ENCODE measurements at regions not wholly inside any gene's neighbourhood (a gene's known extent, or its start where the extent isn't known, plus 50 kb on each side); places are given as distances from the start of the nearest gene placed in this dataset.
"Not testable (repeated sequence)": the region's sequence is repeated elsewhere in the genome, so short reads cannot be mapped to it uniquely, and the experiment has no call there.

DNA sequence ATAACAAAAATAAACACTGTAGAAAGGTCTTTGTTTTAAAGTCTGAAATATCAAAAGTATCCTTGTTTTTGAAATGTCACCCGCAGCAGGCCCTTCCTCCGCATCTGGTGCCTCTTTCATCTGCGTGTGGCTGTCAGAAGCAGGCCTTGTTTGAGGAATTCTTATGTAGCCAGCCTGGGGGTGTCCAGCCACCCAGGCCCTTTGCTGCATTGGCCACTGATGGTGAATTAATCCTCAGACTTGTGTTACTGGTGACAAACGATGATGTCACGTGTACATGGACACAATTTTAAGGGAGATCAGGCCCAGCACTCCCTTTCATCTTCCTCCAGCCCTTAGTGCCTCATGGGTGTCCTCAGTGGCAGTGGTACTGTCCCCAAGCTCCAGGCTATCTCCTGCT, 208.0 kb upstream of the GALNT2 start:
- no peak for DNase-seq (ENCODE audit: low spot score)

DNA sequence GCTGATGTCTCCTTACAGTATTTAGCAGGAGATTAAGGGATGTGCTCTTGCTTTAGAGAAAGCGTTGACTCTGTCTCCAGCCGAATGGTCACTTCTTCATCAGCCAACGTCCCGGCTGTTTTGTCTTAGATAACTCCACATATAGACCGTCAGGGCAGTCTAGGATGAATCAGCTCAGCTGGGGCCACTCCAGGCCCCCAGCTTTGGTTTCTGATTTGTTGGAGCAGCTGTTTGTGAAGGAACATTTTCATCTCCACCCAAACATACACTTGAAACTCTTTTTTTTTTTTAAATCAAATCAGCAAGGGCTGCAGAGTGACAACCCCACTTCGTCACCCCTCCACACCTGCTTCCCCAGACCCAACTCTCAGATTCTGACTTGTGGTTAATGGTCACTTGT, 206.1 kb upstream of the GALNT2 start:
- DNase-seq (ENCODE audit: low spot score), result no peak

DNA sequence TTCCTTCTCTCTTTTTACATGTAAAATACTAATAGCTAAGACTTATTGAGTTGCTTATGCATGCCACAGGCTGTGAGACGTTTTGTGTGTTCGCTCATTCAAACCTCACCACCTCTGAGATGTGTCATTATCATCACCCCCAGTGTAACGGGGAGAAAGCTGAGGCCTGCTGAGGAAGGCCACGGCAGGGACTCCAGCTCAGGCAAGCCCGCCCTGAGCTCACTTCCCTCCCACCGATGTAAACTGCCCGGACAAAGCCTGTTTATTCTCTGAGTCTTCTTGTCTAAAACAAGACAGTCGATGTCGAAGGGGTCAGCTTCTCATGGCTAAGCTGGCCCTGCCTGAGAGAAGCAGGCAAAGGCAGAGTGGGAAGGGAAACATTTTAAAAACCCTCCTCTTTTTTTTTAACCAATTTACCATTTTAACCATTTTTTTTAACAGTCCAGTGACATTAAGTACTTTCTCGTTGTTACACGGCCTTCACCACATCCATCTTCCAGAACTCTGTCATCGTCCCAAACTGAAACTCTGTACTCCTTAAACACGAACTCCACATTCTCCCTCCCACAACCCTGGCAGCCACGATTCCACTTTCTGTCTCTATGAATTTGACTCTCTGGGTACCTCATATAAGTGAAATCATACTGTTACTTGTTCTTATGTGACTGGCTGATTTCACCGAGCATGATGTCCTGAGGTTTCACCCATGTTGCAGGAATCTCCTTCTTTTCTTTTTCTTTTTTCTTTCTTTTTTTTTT, 204.8 kb upstream of the GALNT2 start:
- DNase-seq (ENCODE audit: low spot score), result no peak

- DNase-seq (ENCODE audit: low spot score), result no peak
Observed at GRCh38 chr1:229863651-229864545, 203.1 kb upstream of the GALNT2 start.

DNA sequence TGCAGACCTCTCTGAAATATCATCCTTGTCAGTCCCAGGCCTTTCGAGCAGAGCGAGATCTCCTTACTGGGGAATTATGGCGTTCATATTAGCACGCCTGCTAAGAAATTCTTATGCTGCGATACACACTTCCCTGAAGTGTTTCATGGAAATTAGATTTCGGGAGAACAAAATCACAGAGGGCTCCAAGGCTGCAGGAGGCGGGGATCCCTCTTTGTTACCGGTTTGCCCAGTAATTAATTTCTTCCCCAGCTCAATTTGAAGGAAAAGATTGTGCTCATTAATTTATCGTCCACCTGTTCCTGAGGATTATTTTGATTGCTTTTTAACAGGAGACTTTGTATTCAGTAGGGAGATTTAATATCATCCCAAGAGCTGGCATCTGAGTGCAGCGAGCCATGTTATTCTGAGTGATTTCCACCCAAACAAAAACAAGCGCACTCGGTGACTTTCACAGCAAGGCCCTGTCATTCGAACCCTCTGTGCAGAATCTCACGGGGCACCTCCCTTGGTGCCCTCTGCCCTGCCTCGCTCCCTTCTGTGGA, 202.3 kb upstream of the GALNT2 start:
- DNase-seq (ENCODE audit: low spot score), result no peak

GRCh38 chr1:229865321-229865720, 201.7 kb upstream of the GALNT2 start:
- DNase-seq (ENCODE audit: low spot score), result not testable (repeated sequence)

- DNase-seq (ENCODE audit: low spot score), result no peak
Observed at GRCh38 chr1:229867726-229868125, 199.3 kb upstream of the GALNT2 start.

- DNase-seq (ENCODE audit: low spot score), result no peak
Observed at GRCh38 chr1:229869240-229869639, 197.8 kb upstream of the GALNT2 start.

DNA sequence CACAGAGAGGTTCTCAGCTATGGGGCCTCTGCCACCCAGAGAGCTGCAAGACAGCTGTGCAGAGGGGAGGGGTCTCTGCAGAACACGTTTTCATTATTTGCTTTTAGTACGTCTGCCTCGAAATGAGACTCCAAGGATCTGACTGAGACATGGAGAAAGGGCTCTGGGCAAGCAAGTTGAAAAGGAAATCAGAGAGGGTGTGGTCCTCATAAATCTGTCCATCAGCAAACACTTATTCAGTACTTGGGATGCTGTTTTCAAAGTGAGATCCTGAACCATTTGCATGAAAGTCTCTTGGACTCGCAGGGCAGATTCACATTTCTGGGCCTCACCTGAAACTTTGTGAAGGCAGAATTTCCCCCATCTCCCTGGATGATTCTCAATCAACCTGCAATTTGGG, 197.4 kb upstream of the GALNT2 start:
- DNase-seq (ENCODE audit: low spot score), result no peak

- no peak for DNase-seq (ENCODE audit: low spot score)
Observed at GRCh38 chr1:229870381-229870780, 196.7 kb upstream of the GALNT2 start.

DNA sequence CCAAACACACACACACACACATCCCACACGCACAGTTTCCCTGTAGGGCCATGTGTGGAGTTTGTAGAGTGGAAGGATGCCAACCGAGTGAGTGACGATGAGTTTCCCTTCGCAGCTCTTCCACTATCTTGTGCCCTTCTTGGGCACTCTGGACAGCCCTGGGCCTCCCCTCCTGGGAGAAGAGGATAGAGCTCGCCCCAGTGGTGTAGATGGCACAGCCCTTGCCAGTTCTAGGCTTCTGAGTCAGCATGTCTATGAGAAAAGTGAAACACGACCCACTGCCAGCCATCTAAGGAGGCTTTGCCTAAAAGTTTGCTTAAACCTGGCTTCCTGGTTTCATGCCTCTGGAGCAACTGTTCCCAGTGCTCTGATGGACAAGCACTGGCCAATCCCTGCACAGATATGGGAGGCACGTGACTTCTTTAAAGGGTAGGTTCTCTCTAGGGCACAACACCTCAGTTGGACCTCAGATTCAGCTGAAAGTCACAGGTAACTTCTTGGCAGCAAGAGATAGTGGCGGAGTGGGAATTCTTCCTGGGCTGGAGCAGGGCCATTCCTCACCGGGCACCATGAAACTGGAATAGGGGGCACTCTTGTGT, 195.9 kb upstream of the GALNT2 start:
- no peak for DNase-seq (ENCODE audit: low spot score)

GRCh38 chr1:229874136-229874535, 192.9 kb upstream of the GALNT2 start:
- no peak for DNase-seq (ENCODE audit: low spot score)

DNA sequence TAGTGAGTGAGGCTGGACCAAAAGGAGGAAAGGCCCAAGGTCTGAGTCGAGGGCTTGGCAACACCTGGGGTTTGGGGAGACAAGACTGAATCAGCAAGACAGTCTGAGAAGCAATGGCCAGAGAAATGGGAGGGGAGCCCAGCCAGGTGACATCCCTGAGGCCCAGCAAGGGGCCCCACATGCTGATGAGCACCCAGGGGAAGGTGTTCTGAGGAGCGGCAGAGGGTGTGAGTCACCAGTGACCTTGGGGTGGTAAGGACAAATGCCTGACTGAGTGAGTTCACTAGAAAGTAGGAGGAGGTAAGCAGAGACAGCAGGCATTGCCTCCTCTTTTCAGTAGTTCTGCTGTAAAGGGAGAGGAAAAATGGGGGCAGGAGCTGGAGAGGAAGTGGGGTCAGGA, 192.4 kb upstream of the GALNT2 start:
- DNase-seq (ENCODE audit: low spot score), result no peak

DNA sequence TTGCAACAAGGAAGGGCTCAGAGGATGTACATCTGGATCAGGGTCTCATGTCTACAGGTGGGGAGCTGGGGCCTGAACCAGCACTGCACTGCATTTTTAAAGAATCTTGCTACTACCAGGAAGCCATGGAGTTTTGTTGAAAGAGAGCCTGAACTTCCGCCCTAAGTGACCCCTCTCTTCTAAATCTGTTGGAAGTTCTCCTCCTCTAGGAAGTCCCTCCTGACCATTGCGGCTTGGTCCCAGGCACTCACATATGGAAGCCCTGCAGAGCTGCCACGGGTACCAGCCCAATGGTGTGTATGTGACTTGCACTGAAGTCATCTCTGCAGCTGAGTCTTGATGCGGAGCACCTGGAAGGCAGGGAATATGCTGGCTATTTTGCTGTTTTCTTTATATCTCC, 192.0 kb upstream of the GALNT2 start:
- no peak for DNase-seq (ENCODE audit: low spot score)

GRCh38 chr1:229879746-229880145, 187.3 kb upstream of the GALNT2 start:
- DNase-seq (ENCODE audit: low spot score), result no peak

GRCh38 chr1:229880271-229881170, 186.5 kb upstream of the GALNT2 start:
- no peak for DNase-seq (ENCODE audit: low spot score)

GRCh38 chr1:229882621-229883020, 184.4 kb upstream of the GALNT2 start:
- DNase-seq (ENCODE audit: low spot score), result no peak

- DNase-seq (ENCODE audit: low spot score), result no peak
Observed at GRCh38 chr1:229883504-229884200, 183.4 kb upstream of the GALNT2 start.

- no peak for DNase-seq (ENCODE audit: low spot score)
Observed at GRCh38 chr1:229884765-229885164, 182.3 kb upstream of the GALNT2 start.

DNA sequence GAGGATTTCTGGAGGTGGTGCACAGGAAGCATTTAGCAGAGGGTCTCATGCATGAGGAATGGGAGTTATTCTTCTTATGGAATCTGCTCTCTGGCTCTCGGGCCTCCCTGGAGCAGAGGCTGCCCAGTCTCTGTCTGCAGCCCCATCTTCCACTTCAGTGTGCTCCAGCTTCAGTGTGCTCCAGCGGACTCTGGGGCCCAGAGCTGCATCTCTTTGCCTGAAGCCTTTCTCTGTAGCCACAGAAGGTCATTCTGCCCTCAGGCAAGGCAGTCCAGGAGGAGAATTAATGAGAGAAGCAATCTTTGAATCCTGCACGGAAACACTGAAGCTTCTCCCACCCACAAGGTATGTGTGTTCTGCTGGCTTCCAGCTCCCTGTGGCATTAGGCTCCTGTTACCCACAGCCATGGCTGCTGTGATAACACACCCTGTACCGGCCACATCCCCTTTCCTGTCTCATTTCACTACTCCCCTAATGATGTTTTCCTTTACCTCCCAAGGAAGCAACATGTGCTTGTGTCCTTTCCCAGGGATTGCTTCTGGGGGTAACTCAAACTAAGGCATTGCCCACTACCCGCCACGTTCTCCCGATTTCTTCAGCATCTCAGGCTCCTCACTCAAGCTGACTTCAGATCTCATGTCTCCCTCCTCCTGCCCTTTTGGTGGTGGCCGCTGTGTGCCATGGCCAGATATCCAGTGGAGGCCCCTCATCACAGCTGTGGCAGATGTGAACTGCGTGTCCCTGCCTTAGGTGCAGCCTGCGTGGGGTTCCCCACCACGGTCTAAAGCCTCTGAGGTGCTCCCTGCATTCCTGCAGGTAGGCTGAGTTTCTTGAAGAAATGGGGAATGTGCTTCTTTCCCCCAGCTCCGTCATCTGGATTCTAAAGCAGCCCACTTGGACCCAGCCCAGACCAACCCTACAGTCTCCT, 181.2 kb upstream of the GALNT2 start:
- DNase-seq (ENCODE audit: low spot score), result no peak
